ENCODE measurements at regions not wholly inside any gene's neighbourhood (a gene's known extent, or its start where the extent isn't known, plus 50 kb on each side); places are given as distances from the start of the nearest gene placed in this dataset.

DNA sequence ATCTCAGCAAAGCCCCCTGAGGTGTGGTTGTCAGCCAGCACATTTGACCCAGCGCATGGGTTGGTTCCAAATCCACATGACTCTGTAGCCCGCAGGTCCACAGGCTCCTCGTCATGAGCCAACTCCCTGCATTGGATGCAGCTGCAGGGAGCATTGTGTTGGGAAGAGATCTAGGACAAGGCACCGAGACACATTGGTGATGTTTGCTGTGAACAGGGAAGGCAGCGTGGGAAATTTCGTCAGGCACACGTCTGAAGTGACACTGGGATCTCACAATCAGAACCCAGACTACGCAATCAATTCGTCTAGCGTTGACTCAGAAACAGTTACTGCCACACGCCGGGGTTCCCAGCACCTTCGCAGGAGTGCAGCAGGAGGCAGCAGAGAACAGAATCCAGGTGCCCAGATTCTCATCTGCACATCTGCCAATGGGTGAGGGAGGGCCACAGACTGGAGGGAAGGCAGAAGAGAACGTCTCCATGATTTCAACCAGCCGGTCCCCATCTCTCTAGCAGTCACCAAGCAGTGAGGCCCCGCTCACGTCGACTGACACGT lies 177.0 kb downstream of the TTLL2 start:
- ChIA-PET CTCF (no interaction called here), POLR2A (no interaction called here)
- no peak for DNase-seq
- Mint-ChIP-seq H3K4me1 (no peaks in the 10 kb centered on the region), H3K36me3 (ENCODE audit: low read depth) (no peaks in the 10 kb centered on the region), H3K9me3 (no peaks in the 10 kb centered on the region), H3K27ac (no peak overlapping the region), H3K4me3 (no peak overlapping the region), H3K27me3 (no peaks in the 10 kb centered on the region)

DNA sequence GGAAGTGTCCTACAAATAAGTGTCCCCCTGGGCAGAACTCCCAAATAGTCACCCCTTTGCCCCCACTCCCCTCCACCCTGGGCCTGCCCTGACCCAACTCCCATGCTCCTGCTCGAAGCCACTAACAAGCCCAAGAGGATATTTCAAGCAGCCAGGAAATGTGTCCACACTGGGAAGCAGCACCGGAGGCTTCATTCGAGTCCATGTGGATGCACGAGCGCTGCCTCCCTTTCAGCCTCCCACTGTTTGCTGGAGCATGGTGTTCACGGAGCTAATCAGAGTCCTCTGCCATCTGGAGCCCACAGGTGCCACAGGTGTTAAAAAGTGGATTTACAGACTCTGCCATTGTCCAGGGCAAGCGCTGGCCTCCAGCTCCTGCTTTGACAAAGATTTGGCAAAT lies 177.6 kb downstream of the TTLL2 start:
- Mint-ChIP-seq H3K27me3 (no peaks in the 10 kb centered on the region), H3K4me1 (no peaks in the 10 kb centered on the region), H3K9me3 (no peaks in the 10 kb centered on the region), H3K4me3 (no peak overlapping the region), H3K27ac (no peak overlapping the region), H3K36me3 (ENCODE audit: low read depth) (no peaks in the 10 kb centered on the region)
- DNase-seq: no peak
- POLR2A ChIA-PET: no interaction called here
- CTCF ChIA-PET: no interaction called here

DNA sequence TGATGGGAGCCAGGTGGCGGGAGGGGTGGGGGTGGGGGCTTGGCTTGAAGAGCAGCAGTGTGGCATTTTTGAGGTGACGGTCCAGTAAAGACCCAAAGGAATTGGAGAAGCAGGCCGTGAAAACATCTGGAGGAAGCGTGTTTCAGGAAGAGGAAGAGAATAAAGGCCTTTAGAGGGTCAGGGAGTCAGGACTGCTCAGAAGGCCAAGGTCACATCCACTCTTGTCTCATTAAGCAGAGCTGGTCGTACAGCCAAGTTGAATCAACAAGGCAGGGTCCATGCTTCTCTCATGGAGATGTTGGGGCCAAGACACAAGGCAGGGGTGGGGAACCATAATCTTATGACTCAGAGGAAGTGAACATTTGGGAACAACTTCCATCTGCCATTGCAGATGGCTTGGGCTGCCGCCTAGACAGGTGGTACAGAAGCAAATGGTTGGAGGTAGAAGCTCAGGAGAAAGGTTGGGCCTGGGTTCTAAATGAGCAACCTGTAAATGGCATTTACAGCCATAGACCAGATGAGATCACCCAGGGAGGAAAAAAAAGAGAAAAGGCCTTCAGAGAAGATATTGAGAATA lies 179.6 kb downstream of the TTLL2 start:
- H3K36me3 Mint-ChIP-seq (ENCODE audit: low read depth): no peaks in the 10 kb centered on the region
- no peaks in the 10 kb centered on the region for H3K27me3 Mint-ChIP-seq
- H3K9me3 Mint-ChIP-seq: no peaks in the 10 kb centered on the region
- ChIA-PET POLR2A (no interaction called here), CTCF (no interaction called here)
- no peaks in the 10 kb centered on the region for H3K4me1 Mint-ChIP-seq
- no peak for DNase-seq
- no peak overlapping the region for H3K27ac Mint-ChIP-seq
- H3K4me3 Mint-ChIP-seq: no peak overlapping the region

DNA sequence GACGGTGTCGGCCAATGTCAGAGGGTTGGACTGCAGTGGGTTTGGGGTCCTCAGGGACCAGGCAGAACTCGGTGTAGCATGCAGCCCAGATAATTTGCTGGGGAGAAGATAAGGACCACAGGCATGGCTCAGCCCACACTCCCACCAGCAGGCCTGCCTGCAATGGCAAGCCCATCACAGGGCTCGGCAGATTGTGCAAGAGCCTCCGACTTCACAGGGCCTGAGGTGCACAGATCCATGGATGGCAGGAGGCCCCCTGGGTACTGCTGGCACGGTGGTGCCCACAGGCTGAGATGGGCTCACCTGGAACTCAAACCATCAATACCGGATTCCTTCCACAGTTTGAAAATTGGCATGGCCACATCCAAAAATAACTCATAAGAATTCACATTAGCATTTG lies 180.3 kb downstream of the TTLL2 start:
- CTCF ChIA-PET: no interaction called here
- POLR2A ChIA-PET: no interaction called here
- H3K27me3 Mint-ChIP-seq: no peaks in the 10 kb centered on the region

DNA sequence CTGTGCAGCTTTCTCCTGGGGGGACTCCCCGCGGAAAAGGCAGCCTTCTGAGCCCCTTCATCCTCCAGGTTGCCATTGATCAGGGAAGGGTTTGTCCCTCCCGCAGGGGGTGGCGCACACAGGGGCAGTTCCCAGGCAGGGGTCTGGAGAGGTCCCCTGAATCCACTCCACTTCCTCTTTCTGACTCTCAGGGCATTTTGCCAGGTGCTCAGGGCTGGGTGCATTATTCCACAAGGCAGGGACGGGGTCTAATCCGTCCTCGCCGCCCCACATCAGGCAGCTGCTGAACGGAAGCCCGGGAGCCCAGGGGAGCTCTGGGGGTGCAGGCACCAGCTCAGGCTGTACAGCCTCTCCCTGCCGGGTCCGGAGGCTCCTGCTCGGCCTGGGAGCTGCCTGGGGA lies 180.9 kb downstream of the TTLL2 start:
- Mint-ChIP-seq H3K4me1 (no peaks in the 10 kb centered on the region), H3K27ac (no peak overlapping the region), H3K27me3 (no peaks in the 10 kb centered on the region), H3K4me3 (no peak overlapping the region), H3K9me3 (no peaks in the 10 kb centered on the region), H3K36me3 (ENCODE audit: low read depth) (no peaks in the 10 kb centered on the region)
- ChIA-PET POLR2A (no interaction called here), CTCF (no interaction called here)
- DNase-seq: no peak

More for the DNA sequence above, 180.3 kb downstream of the TTLL2 start:
- no peaks in the 10 kb centered on the region for H3K36me3 Mint-ChIP-seq (ENCODE audit: low read depth)
- no peak overlapping the region for H3K27ac Mint-ChIP-seq
- H3K4me1 Mint-ChIP-seq: no peaks in the 10 kb centered on the region
- DNase-seq: no peak
- no peak overlapping the region for H3K4me3 Mint-ChIP-seq
- no peaks in the 10 kb centered on the region for H3K9me3 Mint-ChIP-seq

DNA sequence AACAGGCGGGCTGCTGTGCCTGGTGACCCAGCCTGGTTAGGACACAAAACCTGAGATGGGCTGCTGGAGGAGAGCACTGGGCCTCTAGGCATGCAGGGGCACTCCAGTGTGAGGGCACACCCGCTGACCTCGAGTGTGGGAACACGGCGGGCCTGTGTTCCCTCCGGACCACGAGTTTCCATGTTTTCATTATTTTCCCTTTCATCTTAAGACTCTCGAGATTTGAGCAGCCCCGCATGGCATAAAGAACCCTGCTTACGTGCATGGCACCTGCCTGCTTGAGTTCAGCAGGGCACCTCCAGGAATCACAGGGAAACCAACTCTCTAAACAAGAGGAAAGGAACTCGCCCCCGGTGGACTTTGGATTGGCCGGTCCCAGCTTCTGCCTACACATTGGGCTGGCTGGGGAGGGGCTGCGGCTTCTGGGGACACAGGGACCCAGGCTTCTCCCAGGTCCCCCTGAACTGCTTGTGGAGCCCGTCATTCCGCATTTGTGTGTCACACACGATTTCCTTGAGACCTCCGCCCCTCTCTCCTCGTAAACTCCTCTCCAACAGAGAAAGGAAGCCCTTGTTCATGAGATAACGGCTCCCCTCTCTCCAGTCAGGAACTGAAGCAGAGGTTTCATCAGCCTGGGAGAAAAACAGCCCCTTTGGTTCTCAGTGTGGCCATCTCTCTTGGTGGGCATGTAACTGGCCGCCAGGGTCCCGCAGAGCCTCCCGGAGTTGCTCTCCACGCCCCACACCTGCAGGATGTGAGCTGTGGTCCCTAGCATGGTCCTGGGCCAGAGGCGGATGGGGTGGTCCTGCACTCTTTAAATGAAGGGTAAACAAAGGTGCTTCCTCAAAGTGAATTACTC lies 181.8 kb downstream of the TTLL2 start:
- H3K9me3 Mint-ChIP-seq: no peaks in the 10 kb centered on the region
- no peaks in the 10 kb centered on the region for H3K36me3 Mint-ChIP-seq (ENCODE audit: low read depth)
- H3K4me3 Mint-ChIP-seq: no peak overlapping the region
- no peak overlapping the region for H3K27ac Mint-ChIP-seq
- H3K4me1 Mint-ChIP-seq: no peaks in the 10 kb centered on the region
- DNase-seq: no peak
- POLR2A ChIA-PET: no interaction called here
- CTCF ChIA-PET: interaction anchor here (0.6 kb wide), 1 partner anchor 517 kb away, joined by 3 read pairs; no protein-coding TSS in a partner anchor
- no peaks in the 10 kb centered on the region for H3K27me3 Mint-ChIP-seq

DNA sequence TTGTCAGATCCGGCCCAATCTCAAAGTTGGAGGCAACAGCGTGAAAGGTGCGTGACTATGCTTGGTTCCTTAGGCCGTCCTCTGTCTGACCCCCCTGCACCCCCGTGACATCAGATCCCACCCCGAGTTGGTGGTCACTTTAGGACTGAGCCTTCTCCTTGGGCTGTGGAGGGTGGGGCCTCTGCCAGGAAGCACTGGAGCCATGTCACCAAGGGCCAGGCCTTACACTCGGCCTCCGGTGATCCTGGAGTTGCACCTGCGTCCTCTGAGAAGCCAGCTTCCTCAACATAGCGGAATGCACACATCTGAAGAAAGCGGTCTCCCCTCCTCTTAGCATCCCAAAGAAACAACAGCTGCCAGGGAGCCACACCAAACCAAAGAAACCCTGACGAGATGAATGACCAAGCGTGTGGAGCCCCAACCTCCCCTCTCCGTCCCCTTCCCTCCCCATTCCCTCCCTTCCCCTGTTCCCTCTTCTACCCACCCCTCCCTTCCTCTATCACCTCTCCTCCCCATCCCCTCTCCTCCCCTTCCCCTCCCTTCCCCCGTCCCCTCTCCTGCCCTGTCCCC lies 182.6 kb downstream of the TTLL2 start:
- no peak for DNase-seq
- Mint-ChIP-seq H3K4me1 (no peaks in the 10 kb centered on the region), H3K36me3 (ENCODE audit: low read depth) (no peaks in the 10 kb centered on the region), H3K4me3 (no peak overlapping the region), H3K9me3 (no peaks in the 10 kb centered on the region), H3K27me3 (no peaks in the 10 kb centered on the region), H3K27ac (no peak overlapping the region)
- CTCF ChIA-PET: no interaction called here
- POLR2A ChIA-PET: no interaction called here

DNA sequence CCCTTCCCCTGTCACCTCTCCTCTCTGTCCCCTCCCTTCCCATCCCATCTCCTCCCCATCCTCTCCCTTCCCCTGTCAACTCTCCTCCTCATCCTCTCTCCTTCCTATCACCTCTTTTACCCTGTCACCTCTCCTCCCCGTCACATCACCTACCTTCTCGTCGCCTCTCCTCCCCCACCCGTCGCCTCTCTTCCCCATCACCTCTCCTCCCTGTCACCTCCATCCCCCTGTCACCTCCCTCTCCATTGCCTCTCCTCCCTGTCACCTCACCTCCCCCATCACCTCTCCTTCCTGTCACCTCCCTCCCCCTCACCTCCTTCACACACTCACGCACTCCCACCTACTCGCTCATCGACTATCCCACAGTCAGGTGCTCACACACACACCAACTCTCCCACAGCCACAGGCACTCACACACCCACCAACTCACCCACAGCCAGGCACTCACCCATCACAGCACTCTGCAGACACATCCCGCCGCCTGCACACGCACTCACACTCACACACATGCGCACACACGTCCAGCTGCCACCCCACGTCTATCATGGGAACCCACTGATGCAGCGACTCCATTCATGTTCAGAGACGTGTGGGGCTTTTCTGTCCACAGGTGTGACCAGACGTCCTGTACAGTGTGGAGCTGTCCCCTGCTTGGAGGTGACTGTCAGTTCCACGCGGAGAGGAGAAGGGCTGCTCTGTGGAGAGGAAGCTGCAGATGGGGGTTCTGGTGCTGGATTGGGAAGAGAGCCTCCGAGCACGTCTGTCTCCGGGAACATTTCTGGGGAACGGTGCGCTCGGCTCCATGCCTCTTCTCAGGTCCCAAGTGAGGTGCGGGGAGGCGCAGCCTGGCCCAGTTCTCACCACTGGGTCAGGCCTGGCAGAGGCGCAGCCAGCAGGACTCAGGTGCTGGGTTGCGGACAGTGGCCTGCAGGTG lies 184.3 kb downstream of the TTLL2 start:
- ChIA-PET POLR2A (no interaction called here), CTCF (no interaction called here)
- Mint-ChIP-seq H3K9me3 (no peaks in the 10 kb centered on the region), H3K4me1 (no peaks in the 10 kb centered on the region), H3K27me3 (no peaks in the 10 kb centered on the region), H3K27ac (no peak overlapping the region), H3K4me3 (no peak overlapping the region), H3K36me3 (ENCODE audit: low read depth) (no peaks in the 10 kb centered on the region)
- no peak for DNase-seq

DNA sequence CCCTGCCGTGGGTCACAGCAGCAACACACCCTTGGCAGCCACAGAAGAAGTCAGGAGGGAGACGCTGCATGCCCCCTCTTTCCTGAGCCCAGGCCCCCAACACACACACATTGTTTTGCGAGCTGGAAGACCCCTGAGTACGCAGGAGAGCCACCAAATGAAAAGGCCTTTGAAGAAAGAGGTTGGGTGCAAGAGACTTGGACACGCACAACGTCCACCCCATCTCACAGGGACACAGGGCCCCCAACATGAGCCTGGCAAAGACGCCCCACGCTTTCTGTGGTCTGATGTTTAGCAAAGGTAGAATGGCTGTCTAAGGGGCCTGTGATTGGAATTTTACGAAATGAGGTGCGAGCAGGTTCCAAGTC lies 185.0 kb downstream of the TTLL2 start:
- Mint-ChIP-seq H3K4me1 (no peaks in the 10 kb centered on the region), H3K4me3 (no peak overlapping the region)

DNA sequence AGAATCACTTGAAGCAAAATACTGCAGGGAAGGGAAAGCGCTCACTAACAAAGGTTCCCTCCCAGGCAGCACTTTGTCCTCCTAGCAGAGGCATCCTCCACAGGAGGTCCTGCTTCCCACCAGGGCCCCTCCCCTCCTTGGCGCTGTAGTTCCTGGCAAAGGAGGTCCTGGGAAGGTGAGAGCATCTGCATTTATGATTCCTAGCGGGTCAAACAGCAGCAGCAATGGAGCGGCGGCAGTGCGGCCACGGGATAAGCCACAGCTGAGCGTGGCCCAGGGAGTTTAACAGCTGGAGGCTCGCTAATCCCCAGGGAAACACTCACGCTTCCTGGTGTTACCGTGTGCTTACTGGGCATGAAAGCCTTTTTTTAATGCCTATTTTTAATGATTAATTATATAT lies 185.8 kb downstream of the TTLL2 start:
- POLR2A ChIA-PET: no interaction called here

More for the DNA sequence above, 185.0 kb downstream of the TTLL2 start:
- H3K27ac Mint-ChIP-seq: no peak overlapping the region
- H3K27me3 Mint-ChIP-seq: no peaks in the 10 kb centered on the region
- DNase-seq: no peak
- no peaks in the 10 kb centered on the region for H3K36me3 Mint-ChIP-seq (ENCODE audit: low read depth)
- H3K9me3 Mint-ChIP-seq: no peaks in the 10 kb centered on the region
- CTCF ChIA-PET: no interaction called here
- POLR2A ChIA-PET: no interaction called here

DNA sequence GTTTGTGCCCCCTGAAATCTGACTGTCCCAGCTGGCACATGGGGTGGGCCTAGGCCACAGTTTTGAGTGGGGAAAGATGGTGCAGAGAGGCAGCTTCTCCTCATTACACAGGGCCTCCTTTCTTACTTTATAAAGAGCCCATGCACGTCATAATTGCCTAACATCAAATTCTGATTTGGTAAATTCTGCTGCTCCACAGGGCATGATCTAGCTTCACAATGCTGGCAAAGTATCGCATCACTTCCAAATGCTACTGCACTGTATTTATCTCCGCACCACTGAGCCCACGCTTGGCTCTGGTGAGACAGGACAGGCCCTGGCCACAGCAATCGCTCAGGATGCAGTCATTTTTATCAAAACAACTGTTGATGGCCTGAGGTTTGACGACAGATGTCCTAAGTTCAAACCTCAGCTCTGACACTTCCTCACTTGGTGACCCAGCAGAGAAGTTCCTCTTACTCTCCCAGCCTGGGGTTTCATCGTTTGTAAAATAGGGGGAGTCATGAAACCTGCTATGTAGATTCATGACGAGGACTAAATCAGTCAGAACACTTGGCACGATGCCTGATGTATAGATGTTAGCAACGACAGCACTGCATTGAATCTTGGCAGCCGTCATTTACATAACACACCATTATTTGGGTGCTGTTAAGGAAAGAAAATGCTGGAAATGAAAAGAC lies 187.9 kb downstream of the TTLL2 start:
- ChIA-PET CTCF (no interaction called here), POLR2A (no interaction called here)
- H3K4me1 Mint-ChIP-seq: no peaks in the 10 kb centered on the region
- no peaks in the 10 kb centered on the region for H3K36me3 Mint-ChIP-seq (ENCODE audit: low read depth)
- H3K27me3 Mint-ChIP-seq: no peaks in the 10 kb centered on the region
- no peaks in the 10 kb centered on the region for H3K9me3 Mint-ChIP-seq
- DNase-seq: no peak
- H3K4me3 Mint-ChIP-seq: no peak overlapping the region
- H3K27ac Mint-ChIP-seq: no peak overlapping the region

More for the DNA sequence above, 185.8 kb downstream of the TTLL2 start:
- CTCF ChIA-PET: no interaction called here
- Mint-ChIP-seq H3K27ac (no peak overlapping the region), H3K9me3 (no peaks in the 10 kb centered on the region), H3K27me3 (no peaks in the 10 kb centered on the region), H3K4me1 (no peaks in the 10 kb centered on the region), H3K4me3 (no peak overlapping the region), H3K36me3 (ENCODE audit: low read depth) (no peaks in the 10 kb centered on the region)
- no peak for DNase-seq

DNA sequence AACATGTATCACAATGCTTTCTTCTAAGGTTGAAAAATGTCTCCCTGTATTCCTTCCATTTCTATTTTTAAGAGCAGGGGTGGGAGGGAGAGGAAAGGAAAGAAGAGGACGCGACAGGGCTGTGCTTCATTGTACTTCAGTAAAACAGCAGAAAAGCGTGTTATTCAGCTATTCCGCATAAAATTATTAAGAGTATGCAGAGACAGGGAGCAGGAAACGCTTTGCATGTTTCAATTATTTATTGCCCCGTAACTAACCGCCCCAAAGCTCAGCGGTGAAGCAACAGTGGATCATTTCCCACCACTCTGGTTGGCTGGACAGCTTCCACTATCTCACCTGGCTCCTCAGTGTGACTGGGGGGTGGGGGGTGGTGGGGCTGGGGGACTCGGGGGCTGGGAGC lies 188.9 kb downstream of the TTLL2 start:
- Mint-ChIP-seq H3K27ac (no peak overlapping the region), H3K4me1 (no peaks in the 10 kb centered on the region), H3K27me3 (no peaks in the 10 kb centered on the region), H3K9me3 (no peaks in the 10 kb centered on the region), H3K4me3 (no peak overlapping the region), H3K36me3 (ENCODE audit: low read depth) (no peaks in the 10 kb centered on the region)
- no peak for DNase-seq
- ChIA-PET POLR2A (no interaction called here), CTCF (no interaction called here)
